Lung (tissue), 11 donors: ENCODE measurements at regions not wholly inside any gene's neighbourhood (a gene's known extent, or its start where the extent isn't known, plus 50 kb on each side); places are given as distances from the start of the nearest gene placed in this dataset.

ENCODE experiments used
- ATAC-seq: fragments of 200-7000 bp; cut with Tn5 transposase; one replicate; pipeline ENCODE4 v1.9.1; 2020; ENCODE audit warnings: moderate number of reproducible peaks; ENCODE audit not compliant: insufficient read depth, low FRiP score
- DNase-seq, 3 donors: peaks; one replicate each; pipeline ENCODE4 v3.0.0-alpha.2; 2013 to 2017
- H3K27ac ChIP-seq, 2 donors: one replicate each; pipeline ENCODE4 v1.5.1; 2013; ENCODE audit warnings: mild to moderate bottlenecking in 2 of 2, moderate library complexity in 2 of 2, control low read depth in 1 of 2, inconsistent platforms in 1 of 2, low read depth in 1 of 2, low read length in 1 of 2
- H3K27me3 ChIP-seq, 3 donors: one replicate each; pipeline ENCODE4 v1.5.1; 2013; ENCODE audit warnings: low read length in 2 of 3; ENCODE audit not compliant: control insufficient read depth in 3 of 3, insufficient read depth in 3 of 3
- H3K36me3 ChIP-seq, 4 donors: one replicate each; pipeline ENCODE4 v1.5.1; 2013; ENCODE audit warnings: low read length in 4 of 4, mild to moderate bottlenecking in 1 of 4, moderate library complexity in 1 of 4; ENCODE audit not compliant: control insufficient read depth in 4 of 4, insufficient read depth in 4 of 4
- H3K4me1 ChIP-seq, 5 donors: one replicate each; pipeline ENCODE4 v1.5.1; 2013; ENCODE audit warnings: low read length in 5 of 5, mild to moderate bottlenecking in 2 of 5, moderate library complexity in 1 of 5; ENCODE audit not compliant: control insufficient read depth in 5 of 5, insufficient read depth in 5 of 5
- H3K4me3 ChIP-seq: one replicate; pipeline ENCODE4 v1.5.1; 2013; ENCODE audit warnings: mild to moderate bottlenecking, control low read depth, moderate library complexity
- H3K9ac ChIP-seq, 2 donors: one replicate each; pipeline ENCODE4 v1.5.1; 2013; ENCODE audit warnings: low read length in 2 of 2, control low read depth in 1 of 2; ENCODE audit not compliant: insufficient read depth in 1 of 2
- H3K9me3 ChIP-seq, 4 donors: one replicate each; pipeline ENCODE4 v1.5.1; 2013; ENCODE audit warnings: low read length in 3 of 4, mild to moderate bottlenecking in 1 of 4, moderate library complexity in 1 of 4; ENCODE audit not compliant: control insufficient read depth in 4 of 4, insufficient read depth in 3 of 4
- CTCF ChIP-seq: IDR thresholded peaks from 2 replicates; pipeline ENCODE4 v1.5.1; 2012; ENCODE audit warnings: mild to moderate bottlenecking; ENCODE audit errors: control extremely low read depth, extremely low read depth
- WGBS, 2 donors: extraction: QIAGEN DNeasy Blood & Tissue Kit; methylation state at CpG; one replicate each; pipeline ENCODE4 v1.1.7; 2013; 5-methylcytosine and 5-hydroxymethylcytosine counted together
- donor health status: control.
- donor health status: control.
- donor health status: Bipolar disorder and iron deficiency.
- donor health status: healthy.
- donor health status: DM: yes; HTN: yes; CAD: no.

GRCh38 chr10:61225939-61226338 is 227.2 kb downstream of the TMEM26 start:
- Histone ChIP-seq H3K36me3 (no peaks in the 10 kb centered on the region), H3K9ac (no peak overlapping the region), H3K4me1 (no peaks in the 10 kb centered on the region), H3K9me3 (peaks cover 0 to 8% (median 3%) of the 10 kb centered on the region in 4 donors), H3K27ac (no peak overlapping the region), H3K4me3 (no peak overlapping the region), H3K27me3 (no peaks in the 10 kb centered on the region)
- DNase-seq (no peak), ATAC-seq (no peak)
- no peak for TF ChIP-seq CTCF

GRCh38 chr10:61223576-61223975 is 229.6 kb downstream of the TMEM26 start:
- Histone ChIP-seq H3K9me3 (peaks cover 0 to 8% (median 3%) of the 10 kb centered on the region in 4 donors), H3K9ac (no peak overlapping the region)

GRCh38 chr10:61219696-61220095 is 233.5 kb downstream of the TMEM26 start:
- TF ChIP-seq CTCF = no peak
- Histone ChIP-seq H3K4me3 (no peak overlapping the region), H3K4me1 (no peaks in the 10 kb centered on the region), H3K9ac (no peak overlapping the region), H3K36me3 (no peaks in the 10 kb centered on the region), H3K27me3 (no peaks in the 10 kb centered on the region), H3K27ac (no peak overlapping the region), H3K9me3 (no peaks in the 10 kb centered on the region)
- DNase-seq (no peak), ATAC-seq (no peak)
- WGBS, 2 donors = 66 to 78% methylated on average over 1 of the region's 1 CpG

More at GRCh38 chr10:61223576-61223975, 229.6 kb downstream of the TMEM26 start:
- TF ChIP-seq CTCF = no peak
- ATAC-seq (no peak), DNase-seq (no peak)
- Histone ChIP-seq H3K36me3 (no peaks in the 10 kb centered on the region), H3K4me1 (no peaks in the 10 kb centered on the region), H3K27ac (no peak overlapping the region), H3K27me3 (no peaks in the 10 kb centered on the region), H3K4me3 (no peak overlapping the region)

- Histone ChIP-seq H3K27ac (no peak overlapping the region), H3K36me3 (no peaks in the 10 kb centered on the region), H3K27me3 (no peaks in the 10 kb centered on the region), H3K4me1 (no peaks in the 10 kb centered on the region), H3K9me3 (no peaks in the 10 kb centered on the region), H3K9ac (no peak overlapping the region), H3K4me3 (no peak overlapping the region)
- DNase-seq (no peak), ATAC-seq (no peak)
- no peak for TF ChIP-seq CTCF
- WGBS, 2 donors = 92 to 93% methylated on average over 3 of the region's 3 CpGs
Measured at GRCh38 chr10:61217851-61218565, 235.2 kb downstream of the TMEM26 start.
